CD4-positive, CD25-positive, alpha-beta regulatory T cell (primary cell): ENCODE measurements at regions not wholly inside any gene's neighbourhood (a gene's known extent, or its start where the extent isn't known, plus 50 kb on each side); places are given as distances from the start of the nearest gene placed in this dataset.

Source experiments
- ATAC-seq, 2 donors: fragments of 150-1000 bp; cut with Tn5 transposase; one replicate each; pipeline ENCODE4 v1.10.0; 2021; ENCODE audit warnings: low read depth in 2 of 2, moderate number of reproducible peaks in 2 of 2, moderate library complexity in 1 of 2
- DNase-seq, 3 donors: peaks; one replicate each; pipeline versions ENCODE4 v3.0.0 to v3.0.0-alpha.2; 2012 to 2022; ENCODE audit warnings: mixed read lengths in 1 of 3
- H3K27ac ChIP-seq: one replicate; pipeline ENCODE4 v1.7.0; 2013; ENCODE audit warnings: mild to moderate bottlenecking, low read length; ENCODE audit not compliant: insufficient read depth, poor library complexity, severe bottlenecking
- H3K27me3 ChIP-seq: one replicate; pipeline ENCODE4 v1.7.0; 2013; ENCODE audit warnings: low read length; ENCODE audit not compliant: control insufficient read depth, insufficient read depth
- H3K36me3 ChIP-seq: one replicate; pipeline ENCODE4 v1.7.0; 2013; ENCODE audit warnings: mild to moderate bottlenecking, low read length, moderate library complexity; ENCODE audit not compliant: control insufficient read depth, insufficient read depth
- H3K4me1 ChIP-seq: 2 replicates; pipeline ENCODE4 v1.7.0; 2013; ENCODE audit warnings: mild to moderate bottlenecking, low read length; ENCODE audit not compliant: insufficient read depth, control insufficient read depth, poor library complexity, severe bottlenecking
- H3K4me3 ChIP-seq: one replicate; pipeline ENCODE4 v1.7.0; 2013; ENCODE audit warnings: low read depth, mild to moderate bottlenecking, low read length, moderate library complexity
- H3K9me3 ChIP-seq, 2 experiments: 1 replicate in 1 of 2; 2 replicates in 1 of 2; pipeline ENCODE4 v1.7.0; 2013; ENCODE audit warnings: low read length in 2 of 2, mild to moderate bottlenecking in 1 of 2, moderate library complexity in 1 of 2; ENCODE audit not compliant: control insufficient read depth in 2 of 2
- H3K27ac Mint-ChIP-seq, 3 donors: one replicate each; pipeline ENCODE4 v1.8.0; 2020 to 2022; ENCODE audit warnings: mild to moderate bottlenecking in 3 of 3, mixed read lengths in 3 of 3, moderate library complexity in 2 of 3
- H3K27me3 Mint-ChIP-seq: one replicate; pipeline ENCODE4 v1.8.0; 2022; ENCODE audit warnings: mild to moderate bottlenecking, mixed read lengths
- H3K36me3 Mint-ChIP-seq: one replicate; pipeline ENCODE4 v1.8.0; 2020; ENCODE audit warnings: mixed read lengths
- H3K4me1 Mint-ChIP-seq, 4 donors: one replicate each; pipeline ENCODE4 v1.8.0; 2020 to 2022; ENCODE audit warnings: mixed read lengths in 4 of 4, mild to moderate bottlenecking in 1 of 4
- H3K4me3 Mint-ChIP-seq, 4 donors: one replicate each; pipeline ENCODE4 v1.8.0; 2020 to 2022; ENCODE audit warnings: mild to moderate bottlenecking in 4 of 4, mixed read lengths in 4 of 4, moderate library complexity in 3 of 4
- H3K9me3 Mint-ChIP-seq, 7 donors: one replicate each; pipeline ENCODE4 v1.8.0; 2020 to 2022; ENCODE audit warnings: mixed read lengths in 7 of 7, mild to moderate bottlenecking in 3 of 7, moderate library complexity in 2 of 7

DNA sequence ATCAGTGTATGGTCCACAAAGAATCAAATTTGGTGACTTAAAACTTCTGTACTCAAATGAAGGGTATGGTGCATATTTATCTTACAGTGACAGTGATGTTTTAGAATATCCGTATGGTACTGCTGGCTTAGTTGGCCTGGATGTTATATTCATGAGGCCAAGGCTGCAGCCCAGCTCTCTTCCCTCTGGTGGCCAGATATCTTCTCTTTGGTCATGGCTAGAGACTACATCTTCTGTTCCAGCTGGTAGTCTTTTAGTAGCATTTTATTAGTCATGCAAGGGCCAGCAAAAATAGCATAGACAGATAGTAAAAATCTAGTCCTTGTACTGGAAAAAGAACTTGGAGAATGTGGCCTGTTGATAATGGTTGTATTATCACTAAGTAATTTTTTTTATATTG, 124.0 kb upstream of the ROPN1 start:
- no peak for ATAC-seq
- H3K27ac ChIP-seq: no peak overlapping the region
- Mint-ChIP-seq H3K36me3 (no peaks in the 10 kb centered on the region), H3K27me3 (peaks cover 14% of the 10 kb centered on the region), H3K4me1 (no peaks in the 10 kb centered on the region), H3K4me3 (no peak overlapping the region), H3K27ac (no peak overlapping the region), H3K9me3 (peaks cover 0 to 3% (median 0%) of the 10 kb centered on the region in 7 donors)
- H3K9me3 ChIP-seq: no peaks in the 10 kb centered on the region
- H3K4me1 ChIP-seq: no peaks in the 10 kb centered on the region
- no peaks in the 10 kb centered on the region for H3K36me3 ChIP-seq
- no peak overlapping the region for H3K4me3 ChIP-seq
- DNase-seq: no peak
- peaks cover 2% of the 10 kb centered on the region for H3K27me3 ChIP-seq

DNA sequence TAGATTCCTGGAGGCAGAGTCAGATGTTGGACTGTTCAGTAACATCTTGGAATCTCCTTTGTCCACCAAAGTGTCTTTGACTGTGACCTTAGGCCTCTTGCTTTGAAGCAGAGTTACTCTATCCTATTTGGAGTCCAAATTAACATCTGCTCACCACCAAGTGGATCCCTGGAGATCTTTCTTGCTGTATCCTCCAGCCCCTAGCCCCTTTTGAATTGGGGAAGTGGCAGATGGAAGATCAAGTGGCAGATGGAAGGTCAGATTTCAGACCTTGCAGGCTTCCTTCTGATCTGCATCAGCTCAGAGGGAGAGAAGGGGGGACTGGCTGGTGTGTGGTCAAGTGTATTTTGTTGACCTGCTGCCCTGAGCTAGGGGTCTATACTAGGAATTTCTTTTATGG, 125.0 kb upstream of the ROPN1 start:
- no peak for ATAC-seq
- no peaks in the 10 kb centered on the region for H3K4me1 Mint-ChIP-seq
- no peaks in the 10 kb centered on the region for H3K36me3 ChIP-seq
- no peak overlapping the region for H3K27ac ChIP-seq
- peaks cover 14% of the 10 kb centered on the region for H3K27me3 Mint-ChIP-seq
- H3K9me3 ChIP-seq: no peaks in the 10 kb centered on the region
- H3K4me3 Mint-ChIP-seq: no peak overlapping the region
- no peak for DNase-seq
- peaks cover 0 to 3% (median 0%) of the 10 kb centered on the region in 7 donors for H3K9me3 Mint-ChIP-seq
- H3K4me3 ChIP-seq: no peak overlapping the region
- H3K27me3 ChIP-seq: peaks cover 2% of the 10 kb centered on the region
- no peaks in the 10 kb centered on the region for H3K36me3 Mint-ChIP-seq
- H3K4me1 ChIP-seq: no peaks in the 10 kb centered on the region
- no peak overlapping the region for H3K27ac Mint-ChIP-seq

DNA sequence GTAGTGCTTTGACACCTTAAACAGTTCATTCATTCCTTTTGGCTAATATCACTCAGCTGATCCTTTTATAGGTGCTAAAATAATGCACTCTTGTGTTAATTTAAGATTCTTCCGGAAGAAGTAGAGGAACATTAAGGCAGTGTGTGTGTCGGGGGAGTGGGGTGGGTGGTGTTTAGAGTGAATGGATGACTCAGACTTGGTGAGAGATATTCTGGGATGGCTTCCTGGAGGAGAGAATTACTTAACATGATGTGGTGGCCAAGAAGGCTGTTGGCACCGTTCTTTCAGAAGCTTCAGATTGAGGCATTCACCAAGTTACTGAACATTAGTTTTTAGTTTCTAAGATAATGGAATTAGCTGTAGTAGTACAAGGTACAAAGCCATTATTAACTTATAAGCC, 125.6 kb upstream of the ROPN1 start:
- Histone ChIP-seq H3K36me3 (no peaks in the 10 kb centered on the region), H3K4me3 (no peak overlapping the region), H3K27ac (no peak overlapping the region), H3K27me3 (peaks cover 2% of the 10 kb centered on the region), H3K9me3 (no peaks in the 10 kb centered on the region), H3K4me1 (no peaks in the 10 kb centered on the region)
- ATAC-seq: no peak
- H3K4me1 Mint-ChIP-seq: no peaks in the 10 kb centered on the region
- no peak overlapping the region for H3K4me3 Mint-ChIP-seq
- peaks cover 14% of the 10 kb centered on the region for H3K27me3 Mint-ChIP-seq
- no peak overlapping the region for H3K27ac Mint-ChIP-seq
- DNase-seq: no peak
- peaks cover 0 to 3% (median 0%) of the 10 kb centered on the region in 7 donors for H3K9me3 Mint-ChIP-seq
- no peaks in the 10 kb centered on the region for H3K36me3 Mint-ChIP-seq

DNA sequence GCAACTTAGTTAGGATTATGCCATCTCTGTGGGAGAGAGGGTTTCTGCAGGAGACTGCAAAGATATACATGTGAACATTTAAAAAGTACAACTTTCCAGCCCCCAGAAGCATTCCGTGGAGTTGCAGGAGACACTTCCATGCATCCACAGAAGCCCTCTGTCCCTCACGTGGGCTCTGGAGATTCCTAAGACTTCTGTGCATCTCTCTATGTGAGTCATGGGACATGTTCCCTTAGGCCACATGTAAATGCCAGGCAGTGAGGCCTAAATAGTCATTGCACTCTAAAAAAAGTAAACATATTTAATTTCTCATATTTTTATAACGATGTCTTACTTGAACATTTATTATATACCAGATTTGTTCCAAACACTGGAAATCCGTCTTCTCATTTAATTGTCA, 126.5 kb upstream of the ROPN1 start:
- Histone ChIP-seq H3K4me3 (no peak overlapping the region), H3K4me1 (no peaks in the 10 kb centered on the region), H3K36me3 (no peaks in the 10 kb centered on the region), H3K9me3 (no peaks in the 10 kb centered on the region), H3K27me3 (peaks cover 2% of the 10 kb centered on the region), H3K27ac (no peak overlapping the region)
- Mint-ChIP-seq H3K4me3 (no peak overlapping the region), H3K27me3 (peaks cover 10% of the 10 kb centered on the region), H3K27ac (no peak overlapping the region), H3K4me1 (no peaks in the 10 kb centered on the region), H3K36me3 (no peaks in the 10 kb centered on the region), H3K9me3 (peaks cover 0 to 3% (median 0%) of the 10 kb centered on the region in 7 donors)
- ATAC-seq: no peak
- DNase-seq: no peak

DNA sequence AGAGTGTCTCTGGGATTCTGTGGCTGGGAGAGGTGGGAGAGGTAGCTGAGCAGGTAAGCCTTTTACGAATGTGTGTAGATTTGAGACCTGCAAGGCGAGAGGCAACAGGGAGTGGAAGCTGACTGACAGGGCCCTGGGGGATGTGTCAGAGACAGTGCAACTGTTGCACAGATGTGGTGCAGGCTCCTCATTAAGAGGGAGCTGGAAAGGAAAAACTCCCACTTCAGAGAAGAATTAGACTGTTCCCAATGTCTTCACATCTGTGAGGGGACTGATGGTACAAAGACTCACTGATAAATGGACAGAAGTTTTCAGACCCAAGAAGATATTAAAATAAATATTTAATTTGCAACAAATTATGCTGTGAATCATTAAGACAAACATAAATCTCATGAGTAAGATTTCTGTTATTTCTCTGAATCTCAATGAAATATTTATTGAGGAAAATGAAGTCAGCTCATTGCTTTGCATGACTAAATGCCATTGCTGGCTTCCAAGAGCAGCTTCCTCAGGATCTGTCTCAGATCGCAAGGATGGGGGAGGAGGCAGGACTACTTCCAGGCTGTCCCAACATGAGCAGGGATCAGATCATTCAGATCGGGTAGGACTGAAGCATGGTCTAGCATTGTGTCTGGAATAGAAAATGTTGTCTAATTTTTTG, 127.3 kb upstream of the ROPN1 start:
- Histone ChIP-seq H3K36me3 (no peaks in the 10 kb centered on the region), H3K9me3 (no peaks in the 10 kb centered on the region), H3K27ac (no peak overlapping the region), H3K27me3 (no peaks in the 10 kb centered on the region), H3K4me1 (no peaks in the 10 kb centered on the region), H3K4me3 (no peak overlapping the region)
- H3K36me3 Mint-ChIP-seq: no peaks in the 10 kb centered on the region
- ATAC-seq (no peak), DNase-seq (no peak)
- no peak overlapping the region for H3K4me3 Mint-ChIP-seq
- no peak overlapping the region for H3K27ac Mint-ChIP-seq
- peaks cover 5% of the 10 kb centered on the region for H3K27me3 Mint-ChIP-seq
- no peaks in the 10 kb centered on the region for H3K4me1 Mint-ChIP-seq
- peaks cover 0 to 3% (median 0%) of the 10 kb centered on the region in 7 donors for H3K9me3 Mint-ChIP-seq

DNA sequence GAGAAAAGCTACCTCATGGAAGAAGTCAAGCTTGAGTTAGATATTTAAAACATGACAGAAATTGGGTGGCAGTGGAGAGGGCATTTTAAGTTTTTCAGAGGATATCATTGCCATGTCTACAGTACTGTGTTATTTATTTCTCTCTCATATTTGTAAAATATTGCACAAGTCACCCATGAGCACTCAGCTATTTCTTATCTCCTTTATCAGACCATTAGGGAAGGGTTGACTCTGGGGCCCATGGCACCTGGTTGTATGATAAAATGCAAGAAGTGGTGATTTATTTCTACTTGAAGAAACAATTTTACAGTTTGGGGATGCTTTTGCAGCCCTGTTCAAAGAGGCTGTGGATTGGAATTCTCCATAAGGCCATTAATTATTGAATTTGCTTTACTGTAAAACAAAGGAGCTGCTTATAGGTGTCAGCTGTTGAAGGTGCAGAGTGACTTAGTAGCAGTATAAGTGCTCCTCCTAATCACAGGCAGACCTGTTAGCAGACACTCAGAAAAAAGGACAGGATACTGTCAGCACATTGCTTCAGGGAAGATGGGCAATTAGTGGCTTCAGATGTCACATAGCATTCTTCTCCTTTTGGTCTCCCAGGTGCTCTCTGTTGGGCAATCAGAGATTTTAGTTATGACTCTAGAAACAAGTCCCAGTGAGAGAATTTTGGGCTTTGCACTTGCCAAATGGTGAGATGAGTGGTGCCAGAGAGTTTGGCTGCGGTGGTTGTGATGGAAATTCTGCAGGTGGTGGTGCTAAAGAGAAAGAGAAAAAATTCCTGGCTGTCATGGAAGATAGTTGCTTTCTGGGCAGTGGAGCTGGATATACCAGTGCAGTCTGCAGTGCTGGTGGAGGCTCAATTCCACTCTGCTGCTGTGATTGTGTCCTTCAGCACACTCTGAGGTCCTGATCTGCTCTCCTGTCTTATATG, 129.7 kb upstream of the ROPN1 start:
- H3K36me3 ChIP-seq: no peaks in the 10 kb centered on the region
- no peak overlapping the region for H3K27ac ChIP-seq
- H3K27ac Mint-ChIP-seq: no peak overlapping the region
- ATAC-seq (no peak), DNase-seq (no peak)
- no peaks in the 10 kb centered on the region for H3K36me3 Mint-ChIP-seq
- H3K4me1 Mint-ChIP-seq: no peaks in the 10 kb centered on the region
- peaks cover 3% of the 10 kb centered on the region for H3K27me3 ChIP-seq
- H3K4me1 ChIP-seq: no peaks in the 10 kb centered on the region
- peaks cover 0 to 3% (median 0%) of the 10 kb centered on the region in 7 donors for H3K9me3 Mint-ChIP-seq
- peaks cover 10% of the 10 kb centered on the region for H3K27me3 Mint-ChIP-seq
- no peak overlapping the region for H3K4me3 Mint-ChIP-seq
- H3K9me3 ChIP-seq: no peaks in the 10 kb centered on the region
- no peak overlapping the region for H3K4me3 ChIP-seq

DNA sequence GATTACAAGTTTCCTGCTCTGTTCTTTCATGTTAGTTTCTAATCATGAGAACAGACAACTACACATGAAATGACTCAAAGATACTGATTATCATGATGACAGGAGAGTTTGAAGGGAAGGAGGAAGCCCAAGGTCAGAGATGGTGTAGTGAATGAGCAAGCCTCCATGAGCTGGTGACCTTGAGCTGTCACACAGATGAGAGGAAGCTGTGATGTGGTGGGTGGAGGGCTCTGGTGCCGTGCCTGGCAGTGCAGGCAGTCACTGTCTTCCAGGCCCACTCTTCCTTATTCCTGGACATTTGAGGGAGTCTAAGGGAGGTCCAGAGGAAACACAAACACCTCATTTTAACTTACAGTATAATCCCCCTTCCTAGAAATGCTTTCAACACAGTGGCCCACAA, 133.4 kb upstream of the ROPN1 start:
- no peaks in the 10 kb centered on the region for H3K9me3 Mint-ChIP-seq
- no peaks in the 10 kb centered on the region for H3K4me1 Mint-ChIP-seq

More for the DNA sequence above, 133.4 kb upstream of the ROPN1 start:
- Histone ChIP-seq H3K9me3 (no peaks in the 10 kb centered on the region), H3K27me3 (peaks cover 6% of the 10 kb centered on the region), H3K27ac (no peak overlapping the region), H3K36me3 (no peaks in the 10 kb centered on the region), H3K4me3 (no peak overlapping the region), H3K4me1 (no peaks in the 10 kb centered on the region)
- ATAC-seq (no peak), DNase-seq (no peak)
- H3K4me3 Mint-ChIP-seq: no peak overlapping the region
- no peak overlapping the region for H3K27ac Mint-ChIP-seq
- no peaks in the 10 kb centered on the region for H3K36me3 Mint-ChIP-seq
- peaks cover 6% of the 10 kb centered on the region for H3K27me3 Mint-ChIP-seq
